ENCODE measurements at regions not wholly inside any gene's neighbourhood (a gene's known extent, or its start where the extent isn't known, plus 50 kb on each side); places are given as distances from the start of the nearest gene placed in this dataset.

- ATAC-seq: no peak
Measured at GRCh38 chr12:123040106-123040505, 59.6 kb downstream of the ARL6IP4 start.

GRCh38 chr12:123038966-123039365 is 58.5 kb downstream of the ARL6IP4 start:
- ATAC-seq: no peak

GRCh38 chr12:123038486-123038885 is 58.0 kb downstream of the ARL6IP4 start:
- no peak for ATAC-seq

- ATAC-seq: no peak
Measured at GRCh38 chr12:123037791-123038190, 57.3 kb downstream of the ARL6IP4 start.

GRCh38 chr12:123036466-123037285 is 56.2 kb downstream of the ARL6IP4 start:
- no peak for ATAC-seq

- no peak for ATAC-seq
Measured at GRCh38 chr12:123035841-123036240, 55.4 kb downstream of the ARL6IP4 start.

- peak; percentile 95 to 96 for ATAC-seq
Measured at GRCh38 chr12:123034865-123035264, 54.4 kb downstream of the ARL6IP4 start.

GRCh38 chr12:123034022-123034541 is 53.6 kb downstream of the ARL6IP4 start:
- no peak for ATAC-seq

- ATAC-seq: no peak
Measured at GRCh38 chr12:123033392-123034021, 53.0 kb downstream of the ARL6IP4 start.

GRCh38 chr12:123032736-123033391 is 52.4 kb downstream of the ARL6IP4 start:
- ATAC-seq: no peak

Measured in activated CD4-positive, CD25-positive, alpha-beta regulatory T cell treated with anti-CD3 and anti-CD28 coated beads, Interleukin-2, amount 50 U/mL, for 24 hours (primary cell).